ENCODE measurements at regions not wholly inside any gene's neighbourhood (a gene's known extent, or its start where the extent isn't known, plus 50 kb on each side); places are given as distances from the start of the nearest gene placed in this dataset.
"Not testable (repeated sequence)": the region's sequence is repeated elsewhere in the genome, so short reads cannot be mapped to it uniquely, and the experiment has no call there.

GRCh38 chr14:105893686-105894085 is 367.3 kb downstream of the TMEM121 start:
- TF ChIP-seq POLR2AphosphoS5, POLR2A (IDR thresholded peaks at IDR 0.05; ENCODE audit: low read depth, low read length): not testable (repeated sequence)
